HepG2 (cell line): ENCODE measurements at regions not wholly inside any gene's neighbourhood (a gene's known extent, or its start where the extent isn't known, plus 50 kb on each side); places are given as distances from the start of the nearest gene placed in this dataset.

ENCODE experiments used
- ATAC-seq: fragments of 200-7000 bp; cut with Tn5 transposase; 3 replicates; pipeline ENCODE4 v1.9.1; 2020; ENCODE audit warnings: mild to moderate bottlenecking, moderate library complexity
- BruUV-seq: library from RNA; stranded (reverse); fragments of 400-500 nt; replicated peaks from 2 replicates; lab custom pipeline; 2021; lab: Mats Ljungman, UMichigan
- CTCF ChIA-PET: fragments of 300-600 bp; formaldehyde crosslinking; extraction: SDS; loops from one replicate; lab custom pipeline; 2021; ENCODE audit warnings: low total read pairs, inconsistent platforms, low intra/inter-chr PET ratio; lab: Yijun Ruan, JAX
- POLR2A ChIA-PET: fragments of 350-600 bp; sonication (Branson Sonifier 250); formaldehyde crosslinking; loops from one replicate; lab custom pipeline; 2020; ENCODE audit warnings: antibody characterized with exemption, inconsistent platforms; lab: Yijun Ruan, JAX
- DNase-seq: peaks from one replicate; pipeline ENCODE4 v3.0.0-alpha.2; 2015; ENCODE audit warnings: low spot score
- FAIRE-seq: peaks from 3 replicates; lab custom pipeline; 2011; peaks lifted over from hg19 to GRCh38; lab: Jason Lieb, UNC
- H2AFZ ChIP-seq: one replicate; pipeline ENCODE4 v1.6.1; 2011; ENCODE audit warnings: low read length, inconsistent platforms
- H3K27ac ChIP-seq: fragments of 300-600 bp; 3 replicates; pipeline ENCODE4 v1.8.0; 2011; ENCODE audit warnings: mixed run types, mild to moderate bottlenecking, mixed read lengths, low read length, inconsistent platforms; ENCODE audit not compliant: insufficient read depth; ENCODE audit errors: extremely low read length
- H3K27me3 ChIP-seq, 2 experiments: fragments of 200-600 bp in 1 of 2; 2 replicates in 1 of 2; 3 replicates in 1 of 2; pipeline versions ENCODE4 v1.6.0 to v1.8.0; 2011; ENCODE audit warnings: low read length in 2 of 2, mild to moderate bottlenecking in 2 of 2, moderate library complexity in 2 of 2, inconsistent platforms in 1 of 2; ENCODE audit not compliant: insufficient read depth in 2 of 2, control insufficient read depth in 1 of 2
- H3K36me3 ChIP-seq, 2 experiments: fragments of 200-600 bp in 1 of 2; replicated peaks in 1 of 2; 2 replicates in 1 of 2; 3 replicates in 1 of 2; pipeline versions ENCODE4 v1.5.1 to v1.8.0; 2011; ENCODE audit warnings: low read length in 2 of 2, inconsistent platforms in 1 of 2; ENCODE audit not compliant: insufficient read depth in 2 of 2, control insufficient read depth in 1 of 2
- H3K4me1 ChIP-seq: 2 replicates; pipeline ENCODE4 v1.5.1; 2012; ENCODE audit warnings: low read length, inconsistent platforms; ENCODE audit not compliant: insufficient read depth
- H3K4me2 ChIP-seq: 2 replicates; pipeline ENCODE4 v1.6.0; 2011; ENCODE audit warnings: low read depth, low read length, inconsistent platforms
- H3K4me3 ChIP-seq, 3 experiments: fragments of 200-600 bp in 1 of 3; sonication (generic), shearing (Covaris generic) in 1 of 3; replicated peaks in 1 of 3; 2 replicates each; pipeline ENCODE4 v1.5.1; 2011 to 2016; ENCODE audit warnings: low read length in 3 of 3, inconsistent platforms in 2 of 3, low read depth in 2 of 3, mild to moderate bottlenecking in 2 of 3, control low read depth in 1 of 3, mixed read lengths in 1 of 3; ENCODE audit not compliant: insufficient read depth in 1 of 3
- H3K79me2 ChIP-seq: one replicate; pipeline ENCODE4 v1.6.1; 2011; ENCODE audit warnings: low read length, inconsistent platforms; ENCODE audit not compliant: insufficient read depth
- H3K9ac ChIP-seq: 2 replicates; pipeline ENCODE4 v1.6.0; 2011; ENCODE audit warnings: mild to moderate bottlenecking, low read depth, low read length, inconsistent platforms; ENCODE audit not compliant: insufficient read depth
- H3K9me3 ChIP-seq: 2 replicates; pipeline ENCODE4 v1.5.1; 2012; ENCODE audit warnings: mild to moderate bottlenecking, low read length
- H4K20me1 ChIP-seq: 2 replicates; pipeline ENCODE4 v1.6.0; 2011; ENCODE audit warnings: inconsistent platforms, mild to moderate bottlenecking, low read length, moderate library complexity; ENCODE audit not compliant: insufficient read depth
- CTCF ChIP-seq: sonication (generic); formaldehyde crosslinking; IDR thresholded peaks from 2 replicates; pipeline ENCODE4 v1.5.0; 2020; ENCODE audit warnings: mild to moderate bottlenecking, missing genetic modification reagents, moderate library complexity
- NFIB ChIP-seq: sonication (generic); formaldehyde crosslinking; IDR thresholded peaks from 2 replicates; pipeline ENCODE4 v1.9.0; 2021; ENCODE audit warnings: missing genetic modification reagents, mild to moderate bottlenecking, borderline replicate concordance
- PHB2 ChIP-seq: fragments of 450-650 bp; IDR thresholded peaks from 2 replicates; pipeline ENCODE4 v1.6.1; 2018; ENCODE audit not compliant: partially characterized antibody
- REST ChIP-seq, 2 experiments: IDR thresholded peaks; 2 replicates each; pipeline ENCODE4 v1.6.1; 2011 to 2012; ENCODE audit warnings: low read length in 2 of 2, borderline replicate concordance in 1 of 2, low read depth in 1 of 2, mild to moderate bottlenecking in 1 of 2, moderate library complexity in 1 of 2
- SMARCE1 ChIP-seq: fragments of 450-650 bp; IDR thresholded peaks from 2 replicates; pipeline ENCODE4 v1.6.1; 2017; ENCODE audit warnings: borderline replicate concordance
- SRSF1 ChIP-seq: fragments of 200-400 bp; formaldehyde crosslinking; optimal IDR thresholded peaks from 2 replicates; pipeline ENCODE3; 2017; ENCODE audit warnings: mild to moderate bottlenecking, low read depth, low read length, moderate library complexity
- ZBTB42 ChIP-seq: sonication (generic); formaldehyde crosslinking; IDR thresholded peaks from 2 replicates; pipeline ENCODE4 v1.5.0; 2020; ENCODE audit warnings: mild to moderate bottlenecking, missing genetic modification reagents
- WGBS: methylation state at CpG from one replicate; pipeline ENCODE4 v1.1.6; 2017; ENCODE audit warnings: low lambda C conversion rate; 5-methylcytosine and 5-hydroxymethylcytosine counted together
- in situ Hi-C: cut with HindIII; loops from 2 replicates; pipeline ENCODE4 v1.10.0; 2017; ENCODE audit warnings: low pct_unique_long_range_greater_than_20kb; ENCODE audit not compliant: extremely low pct_ligation_motif_present
- intact Hi-C: fragments of 100-400 bp; cut with micrococcal nuclease; formaldehyde crosslinking; loops from one replicate; pipeline ENCODE4 v1.10.0; 2022; ENCODE audit not compliant: unreplicated experiment

DNA sequence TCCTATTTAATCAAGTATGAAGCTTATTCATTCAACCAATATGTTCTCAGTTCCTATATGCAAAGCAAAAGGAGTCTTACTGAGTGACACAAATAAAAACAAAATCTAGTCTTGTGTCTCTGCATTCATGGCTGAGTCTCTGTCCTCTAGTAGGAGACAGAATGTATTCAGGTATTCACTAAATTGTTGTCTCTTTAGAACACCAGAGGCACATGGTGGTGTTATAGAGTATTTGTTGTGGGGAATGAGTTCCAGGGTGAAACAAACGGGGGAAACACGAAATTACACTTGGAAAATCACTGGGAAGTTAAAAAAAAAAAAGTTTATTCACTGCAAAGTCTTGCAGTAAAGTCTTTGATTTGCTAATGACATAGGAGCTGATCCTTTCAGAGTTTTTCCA lies 131.7 kb upstream of the FSHR start:
- no peaks in the 10 kb centered on the region for H3K79me2 ChIP-seq
- H3K4me1 ChIP-seq: no peaks in the 10 kb centered on the region
- in situ Hi-C loops (no loop called here), intact Hi-C loops (loop anchor here (5.0 kb wide), 1 partner anchor 339 kb away; no protein-coding TSS in a partner anchor)
- H3K4me2 ChIP-seq: no peak overlapping the region
- POLR2A ChIA-PET: no interaction called here
- TF ChIP-seq SRSF1: no peak
- no peak for TF ChIP-seq NFIB (CRISPR knock-in tag)
- TF ChIP-seq PHB2: no peak
- TF ChIP-seq CTCF (CRISPR knock-in tag): 0 out of 2 replicates have a peak, but pooled peaks have one; percentile 6
- TF ChIP-seq ZBTB42 (CRISPR knock-in tag): no peak
- H4K20me1 ChIP-seq: no peaks in the 10 kb centered on the region
- no peak overlapping the region for H3K4me3 ChIP-seq
- H3K36me3 ChIP-seq: no peaks in the 10 kb centered on the region
- DNase-seq (no peak), FAIRE-seq (no peak), ATAC-seq (no peak)
- BruUV-seq: no TSS peak
- no peak overlapping the region for H3K9ac ChIP-seq
- no peak overlapping the region for H2AFZ ChIP-seq
- 1% methylated on average over 2 of the region's 2 CpGs for WGBS
- CTCF ChIA-PET: no interaction called here
- peaks cover 17% of the 10 kb centered on the region; the same call in 1 of the 2 replicates for H3K9me3 ChIP-seq
- H3K27ac ChIP-seq: no peak overlapping the region
- H3K27me3 ChIP-seq: no peaks in the 10 kb centered on the region

DNA sequence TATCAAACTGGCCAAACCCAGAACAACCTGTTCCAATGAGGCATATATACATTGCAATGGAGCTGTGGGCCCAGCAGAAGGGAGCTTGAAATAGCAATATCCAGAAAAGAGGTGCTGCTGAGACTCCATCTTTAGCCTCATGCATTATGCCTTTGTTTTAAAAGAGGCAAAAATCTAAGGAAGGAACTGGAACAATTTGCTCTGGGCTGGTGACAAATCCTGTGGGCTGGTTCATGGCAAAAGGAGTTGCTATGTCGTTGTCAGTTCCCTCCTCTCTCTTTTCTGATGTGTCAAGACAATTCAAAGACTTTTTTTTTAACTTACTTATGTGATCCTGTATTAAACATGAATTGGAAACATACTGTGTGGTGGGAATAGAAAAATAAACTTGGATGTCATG lies 124.2 kb upstream of the FSHR start:
- H3K9ac ChIP-seq: no peak overlapping the region
- no peaks in the 10 kb centered on the region for H3K4me1 ChIP-seq
- BruUV-seq: no TSS peak
- FAIRE-seq (no peak), DNase-seq (no peak), ATAC-seq (no peak)
- H3K27ac ChIP-seq: no peak overlapping the region
- no peak overlapping the region for H2AFZ ChIP-seq
- WGBS: 4% methylated on average over 1 of the region's 1 CpG
- no peaks in the 10 kb centered on the region for H3K79me2 ChIP-seq
- CTCF ChIA-PET: no interaction called here
- no peaks in the 10 kb centered on the region for H3K27me3 ChIP-seq
- H3K4me3 ChIP-seq: no peak overlapping the region
- no peaks in the 10 kb centered on the region for H4K20me1 ChIP-seq
- H3K9me3 ChIP-seq: peaks cover 43% of the 10 kb centered on the region; the same call in 1 of the 2 replicates
- POLR2A ChIA-PET: no interaction called here
- TF ChIP-seq SMARCE1 (no peak), REST (IDR thresholded peaks at IDR 0.05; ENCODE audit: borderline replicate concordance in 1 of 2, low read depth in 1 of 2, low read length in 2 of 2) (no peak)
- TF ChIP-seq, all 625 proteins: peak for 0
- intact Hi-C loops: no loop called here
- no peak overlapping the region for H3K4me2 ChIP-seq
- in situ Hi-C loops: no loop called here
- H3K36me3 ChIP-seq: no peaks in the 10 kb centered on the region
